Umbilical cord (tissue), 1 donor: ENCODE measurements at regions not wholly inside any gene's neighbourhood (a gene's known extent, or its start where the extent isn't known, plus 50 kb on each side); places are given as distances from the start of the nearest gene placed in this dataset.

ENCODE experiments used
- DNase-seq: peaks from one replicate; pipeline ENCODE4 v3.0.0-alpha.2; 2015; ENCODE audit warnings: low spot score

GRCh38 chr10:78643513-78643912 is 425.3 kb upstream of the ZMIZ1 start:
- no peak for DNase-seq

- no peak for DNase-seq
Observed at GRCh38 chr10:78644550-78644949, 424.2 kb upstream of the ZMIZ1 start.

GRCh38 chr10:78645169-78645686 is 423.5 kb upstream of the ZMIZ1 start:
- no peak for DNase-seq

- DNase-seq: peak; percentile 62
Observed at GRCh38 chr10:78645975-78646374, 422.8 kb upstream of the ZMIZ1 start.

- DNase-seq: no peak
Observed at GRCh38 chr10:78648256-78648860, 420.4 kb upstream of the ZMIZ1 start.

GRCh38 chr10:78649429-78649828 is 419.3 kb upstream of the ZMIZ1 start:
- DNase-seq: no peak

GRCh38 chr10:78650122-78650521 is 418.6 kb upstream of the ZMIZ1 start:
- DNase-seq: no peak

- DNase-seq: no peak
Observed at GRCh38 chr10:78651287-78651686, 417.5 kb upstream of the ZMIZ1 start.

GRCh38 chr10:78653555-78653954 is 415.2 kb upstream of the ZMIZ1 start:
- DNase-seq: no peak

- no peak for DNase-seq
Observed at GRCh38 chr10:78654047-78654590, 414.6 kb upstream of the ZMIZ1 start.

- DNase-seq: no peak
Observed at GRCh38 chr10:78655979-78656378, 412.8 kb upstream of the ZMIZ1 start.

GRCh38 chr10:78656417-78657162 is 412.2 kb upstream of the ZMIZ1 start:
- peak; percentile 68 for DNase-seq

- DNase-seq: peak; percentile 45
Observed at GRCh38 chr10:78657163-78657861, 411.5 kb upstream of the ZMIZ1 start.

GRCh38 chr10:78657862-78658165 is 411.0 kb upstream of the ZMIZ1 start:
- no peak for DNase-seq

- no peak for DNase-seq
Observed at GRCh38 chr10:78658645-78659597, 409.8 kb upstream of the ZMIZ1 start.

GRCh38 chr10:78659598-78659967 is 409.2 kb upstream of the ZMIZ1 start:
- no peak for DNase-seq

GRCh38 chr10:78660446-78661106 is 408.2 kb upstream of the ZMIZ1 start:
- DNase-seq: no peak

GRCh38 chr10:78663721-78664120 is 405.0 kb upstream of the ZMIZ1 start:
- no peak for DNase-seq

- DNase-seq: no peak
Observed at GRCh38 chr10:78664929-78665553, 403.7 kb upstream of the ZMIZ1 start.

- no peak for DNase-seq
Observed at GRCh38 chr10:78672918-78673317, 395.8 kb upstream of the ZMIZ1 start.
